GF-D8 (cell line): ENCODE measurements at regions not wholly inside any gene's neighbourhood (a gene's known extent, or its start where the extent isn't known, plus 50 kb on each side); places are given as distances from the start of the nearest gene placed in this dataset.

Source experiments
- DNase-seq: peaks from one replicate; lab custom pipeline; 2025; lab: John Stamatoyannopoulos, UW

- no peak for DNase-seq
Observed at GRCh38 chr20:24334830-24335229, 134.6 kb upstream of the SYNDIG1 start.

- DNase-seq, result no peak
Observed at GRCh38 chr20:24332956-24333355, 136.5 kb upstream of the SYNDIG1 start.

GRCh38 chr20:24331939-24332338 is 137.5 kb upstream of the SYNDIG1 start:
- no peak for DNase-seq

- DNase-seq, result no peak
Observed at GRCh38 chr20:24328901-24329300, 140.5 kb upstream of the SYNDIG1 start.

GRCh38 chr20:24321973-24322372 is 147.5 kb upstream of the SYNDIG1 start:
- no peak for DNase-seq

GRCh38 chr20:24318569-24319352 is 150.7 kb upstream of the SYNDIG1 start:
- DNase-seq, result no peak

GRCh38 chr20:24317224-24317623 is 152.2 kb upstream of the SYNDIG1 start:
- DNase-seq, result no peak

- DNase-seq, result no peak
Observed at GRCh38 chr20:24316731-24317130, 152.7 kb upstream of the SYNDIG1 start.

GRCh38 chr20:24314053-24314452 is 155.4 kb upstream of the SYNDIG1 start:
- no peak for DNase-seq

GRCh38 chr20:24309596-24309995 is 159.8 kb upstream of the SYNDIG1 start:
- DNase-seq, result no peak

GRCh38 chr20:24305371-24305770 is 164.1 kb upstream of the SYNDIG1 start:
- no peak for DNase-seq

- no peak for DNase-seq
Observed at GRCh38 chr20:24304291-24304690, 165.1 kb upstream of the SYNDIG1 start.

- no peak for DNase-seq
Observed at GRCh38 chr20:24303393-24304170, 165.8 kb upstream of the SYNDIG1 start.

- no peak for DNase-seq
Observed at GRCh38 chr20:24297993-24298392, 171.4 kb upstream of the SYNDIG1 start.

- no peak for DNase-seq
Observed at GRCh38 chr20:24296477-24297261, 172.8 kb upstream of the SYNDIG1 start.

GRCh38 chr20:24291014-24291413 is 178.4 kb upstream of the SYNDIG1 start:
- DNase-seq, result no peak

- peak; percentile 88 for DNase-seq
Observed at GRCh38 chr20:24289737-24290481, 179.5 kb upstream of the SYNDIG1 start.

GRCh38 chr20:24283186-24283585 is 186.2 kb upstream of the SYNDIG1 start:
- DNase-seq, result no peak

- no peak for DNase-seq
Observed at GRCh38 chr20:24277196-24277595, 192.2 kb upstream of the SYNDIG1 start.

GRCh38 chr20:24275946-24276705 is 193.3 kb upstream of the SYNDIG1 start:
- no peak for DNase-seq

- DNase-seq, result no peak
Observed at GRCh38 chr20:24273251-24273650, 196.2 kb upstream of the SYNDIG1 start.
